Muscle of arm (tissue), 1 donor: ENCODE measurements at regions not wholly inside any gene's neighbourhood (a gene's known extent, or its start where the extent isn't known, plus 50 kb on each side); places are given as distances from the start of the nearest gene placed in this dataset.

Experiments used
- DNase-seq: peaks from one replicate; pipeline ENCODE4 v3.0.0-alpha.2; 2013

- DNase-seq = no peak
Observed at GRCh38 chr18:47543080-47543479, 291.6 kb upstream of the SKOR2 start.

GRCh38 chr18:47542551-47542950 lies 291.1 kb upstream of the SKOR2 start:
- no peak for DNase-seq

GRCh38 chr18:47531717-47532116 lies 280.3 kb upstream of the SKOR2 start:
- no peak for DNase-seq

GRCh38 chr18:47530695-47531094 lies 279.2 kb upstream of the SKOR2 start:
- no peak for DNase-seq

GRCh38 chr18:47528343-47528742 lies 276.9 kb upstream of the SKOR2 start:
- no peak for DNase-seq

- DNase-seq = no peak
Observed at GRCh38 chr18:47526147-47526546, 274.7 kb upstream of the SKOR2 start.

GRCh38 chr18:47522359-47522758 lies 270.9 kb upstream of the SKOR2 start:
- DNase-seq = no peak

- no peak for DNase-seq
Observed at GRCh38 chr18:47520263-47520662, 268.8 kb upstream of the SKOR2 start.

GRCh38 chr18:47519706-47520105 lies 268.2 kb upstream of the SKOR2 start:
- DNase-seq = no peak

- no peak for DNase-seq
Observed at GRCh38 chr18:47519277-47519676, 267.8 kb upstream of the SKOR2 start.

GRCh38 chr18:47513614-47514013 lies 262.2 kb upstream of the SKOR2 start:
- no peak for DNase-seq

GRCh38 chr18:47512726-47513435 lies 261.4 kb upstream of the SKOR2 start:
- no peak for DNase-seq

- DNase-seq = no peak
Observed at GRCh38 chr18:47512056-47512455, 260.6 kb upstream of the SKOR2 start.

- DNase-seq = no peak
Observed at GRCh38 chr18:47510831-47511230, 259.4 kb upstream of the SKOR2 start.

- DNase-seq = no peak
Observed at GRCh38 chr18:47507651-47508050, 256.2 kb upstream of the SKOR2 start.

- no peak for DNase-seq
Observed at GRCh38 chr18:47506897-47507296, 255.4 kb upstream of the SKOR2 start.

- DNase-seq = no peak
Observed at GRCh38 chr18:47501946-47502345, 250.5 kb upstream of the SKOR2 start.

GRCh38 chr18:47500930-47501329 lies 249.5 kb upstream of the SKOR2 start:
- DNase-seq = no peak

- DNase-seq = no peak
Observed at GRCh38 chr18:47492691-47493090, 241.2 kb upstream of the SKOR2 start.

- no peak for DNase-seq
Observed at GRCh38 chr18:47490882-47491281, 239.4 kb upstream of the SKOR2 start.

- DNase-seq = no peak
Observed at GRCh38 chr18:47485221-47485797, 233.8 kb upstream of the SKOR2 start.

GRCh38 chr18:47484068-47484467 lies 232.6 kb upstream of the SKOR2 start:
- DNase-seq = no peak

GRCh38 chr18:47480166-47480565 lies 228.7 kb upstream of the SKOR2 start:
- no peak for DNase-seq

GRCh38 chr18:47471784-47472183 lies 220.3 kb upstream of the SKOR2 start:
- DNase-seq = no peak
